ENCODE measurements at regions not wholly inside any gene's neighbourhood (a gene's known extent, or its start where the extent isn't known, plus 50 kb on each side); places are given as distances from the start of the nearest gene placed in this dataset.
"Not testable (repeated sequence)": the region's sequence is repeated elsewhere in the genome, so short reads cannot be mapped to it uniquely, and the experiment has no call there.

GRCh38 chr7:73932364-73932763 is 71.4 kb downstream of the TMEM270 start:
- DNase-seq (ENCODE audit: low read depth) = no peak
- TF ChIP-seq CTCF (IDR thresholded peaks at IDR 0.05; ENCODE audit: low read length, missing control alignments) = no peak
- no peak overlapping the region for H3K4me3 ChIP-seq (replicated peaks; ENCODE audit: low read depth, low read length)

GRCh38 chr7:73933091-73933490 is 72.1 kb downstream of the TMEM270 start:
- no peak for DNase-seq (ENCODE audit: low read depth)

GRCh38 chr7:73936967-73937366 is 76.0 kb downstream of the TMEM270 start:
- no peak for DNase-seq (ENCODE audit: low read depth)
- no peak for TF ChIP-seq CTCF (IDR thresholded peaks at IDR 0.05; ENCODE audit: low read length, missing control alignments)

More at GRCh38 chr7:73933091-73933490, 72.1 kb downstream of the TMEM270 start:
- no peak for TF ChIP-seq CTCF (IDR thresholded peaks at IDR 0.05; ENCODE audit: low read length, missing control alignments)
- no peak overlapping the region for H3K4me3 ChIP-seq (replicated peaks; ENCODE audit: low read depth, low read length)

GRCh38 chr7:73937650-73938049 is 76.7 kb downstream of the TMEM270 start:
- not testable (repeated sequence) for H3K4me3 ChIP-seq (replicated peaks; ENCODE audit: low read depth, low read length)
- peak; percentile 31 for DNase-seq (ENCODE audit: low read depth)

More at GRCh38 chr7:73936967-73937366, 76.0 kb downstream of the TMEM270 start:
- H3K4me3 ChIP-seq (replicated peaks; ENCODE audit: low read depth, low read length) = no peak overlapping the region

- no peak for TF ChIP-seq CTCF (IDR thresholded peaks at IDR 0.05; ENCODE audit: low read length, missing control alignments)
- DNase-seq (ENCODE audit: low read depth) = no peak
- no peak overlapping the region for H3K4me3 ChIP-seq (replicated peaks; ENCODE audit: low read depth, low read length)
These were observed 78.6 kb downstream of the TMEM270 start for GRCh38 chr7:73939528-73939927.

GRCh38 chr7:73940701-73941238 is 79.8 kb downstream of the TMEM270 start:
- DNase-seq (ENCODE audit: low read depth) = no peak
- H3K4me3 ChIP-seq (replicated peaks; ENCODE audit: low read depth, low read length) = no peak overlapping the region
- no peak for TF ChIP-seq CTCF (IDR thresholded peaks at IDR 0.05; ENCODE audit: low read length, missing control alignments)

- no peak for TF ChIP-seq CTCF (IDR thresholded peaks at IDR 0.05; ENCODE audit: low read length, missing control alignments)
- DNase-seq (ENCODE audit: low read depth) = peak; percentile 86
- H3K4me3 ChIP-seq (replicated peaks; ENCODE audit: low read depth, low read length) = no peak overlapping the region
These were observed 81.0 kb downstream of the TMEM270 start for GRCh38 chr7:73941836-73942551.
